Naive thymus-derived CD4-positive, alpha-beta T cell (primary cell): ENCODE measurements at regions not wholly inside any gene's neighbourhood (a gene's known extent, or its start where the extent isn't known, plus 50 kb on each side); places are given as distances from the start of the nearest gene placed in this dataset.
A peak's percentile ranks its signal among the peaks of the same experiment; 100 is the strongest.

ENCODE experiments used
- ATAC-seq: fragments of 150-1000 bp; cut with Tn5 transposase; 2 replicates; pipeline ENCODE4 v1.10.0; 2021; ENCODE audit warnings: mild to moderate bottlenecking, moderate library complexity
- CTCF ChIA-PET: fragments of 350-600 bp; sonication (Branson Sonifier 250); formaldehyde crosslinking; loops from one replicate; lab custom pipeline; 2021; ENCODE audit warnings: antibody characterized with exemption; lab: Charles Lee
- POLR2A ChIA-PET: fragments of 350-600 bp; sonication (Branson Sonifier 250); formaldehyde crosslinking; loops from one replicate; lab custom pipeline; 2021; ENCODE audit warnings: antibody characterized with exemption, inconsistent platforms; lab: Charles Lee
- DNase-seq, 9 donors: peaks; one replicate each; pipeline versions ENCODE4 v3.0.0 to v3.0.0-alpha.2; 2020 to 2022; ENCODE audit warnings: mixed read lengths in 1 of 9
- H3K27ac ChIP-seq: one replicate; pipeline ENCODE4 v1.7.0; 2013; ENCODE audit warnings: mild to moderate bottlenecking, low read depth, low read length, moderate library complexity
- H3K27me3 ChIP-seq, 2 donors: one replicate each; pipeline ENCODE4 v1.7.0; 2013; ENCODE audit warnings: low read length in 2 of 2, mild to moderate bottlenecking in 2 of 2, moderate library complexity in 2 of 2; ENCODE audit not compliant: control insufficient read depth in 2 of 2, insufficient read depth in 2 of 2
- H3K36me3 ChIP-seq, 3 experiments: 1 replicate in 2 of 3; 2 replicates in 1 of 3; pipeline ENCODE4 v1.7.0; 2013; ENCODE audit warnings: low read length in 3 of 3, mild to moderate bottlenecking in 3 of 3, moderate library complexity in 1 of 3; ENCODE audit not compliant: insufficient read depth in 3 of 3, control insufficient read depth in 2 of 3
- H3K4me1 ChIP-seq, 2 donors: one replicate each; pipeline ENCODE4 v1.7.0; 2013; ENCODE audit warnings: low read length in 2 of 2, mild to moderate bottlenecking in 2 of 2, moderate library complexity in 1 of 2; ENCODE audit not compliant: control insufficient read depth in 2 of 2, insufficient read depth in 2 of 2
- H3K4me3 ChIP-seq: 2 replicates; pipeline ENCODE4 v1.7.0; 2013; ENCODE audit warnings: mild to moderate bottlenecking, low read length
- H3K9me3 ChIP-seq, 3 experiments: 1 replicate in 2 of 3; 2 replicates in 1 of 3; pipeline ENCODE4 v1.7.0; 2013; ENCODE audit warnings: low read length in 3 of 3; ENCODE audit not compliant: control insufficient read depth in 2 of 3
- H3K27ac Mint-ChIP-seq, 9 donors: one replicate each; pipeline ENCODE4 v1.8.0; 2020 to 2022; ENCODE audit warnings: mixed read lengths in 9 of 9, mild to moderate bottlenecking in 8 of 9, moderate library complexity in 5 of 9, inconsistent platforms in 2 of 9
- H3K27me3 Mint-ChIP-seq, 5 donors: one replicate each; pipeline ENCODE4 v1.8.0; 2021 to 2022; ENCODE audit warnings: mixed read lengths in 5 of 5, mild to moderate bottlenecking in 1 of 5
- H3K36me3 Mint-ChIP-seq, 5 donors: one replicate each; pipeline ENCODE4 v1.8.0; 2020 to 2022; ENCODE audit warnings: mixed read lengths in 5 of 5, mild to moderate bottlenecking in 3 of 5, inconsistent platforms in 1 of 5
- H3K4me1 Mint-ChIP-seq, 7 donors: one replicate each; pipeline ENCODE4 v1.8.0; 2020 to 2022; ENCODE audit warnings: mixed read lengths in 7 of 7, mild to moderate bottlenecking in 3 of 7, inconsistent platforms in 1 of 7
- H3K4me3 Mint-ChIP-seq, 10 donors: one replicate each; pipeline ENCODE4 v1.8.0; 2020 to 2022; ENCODE audit warnings: mild to moderate bottlenecking in 10 of 10, mixed read lengths in 10 of 10, moderate library complexity in 6 of 10, inconsistent platforms in 2 of 10
- H3K9me3 Mint-ChIP-seq, 11 donors: one replicate each; pipeline ENCODE4 v1.8.0; 2020 to 2022; ENCODE audit warnings: mixed read lengths in 11 of 11, mild to moderate bottlenecking in 4 of 11, inconsistent platforms in 1 of 11, moderate library complexity in 1 of 11
- intact Hi-C, 2 donors: fragments of 100-400 bp; cut with micrococcal nuclease; formaldehyde crosslinking; loops; one replicate each; pipeline ENCODE4 v1.15.1; 2023

DNA sequence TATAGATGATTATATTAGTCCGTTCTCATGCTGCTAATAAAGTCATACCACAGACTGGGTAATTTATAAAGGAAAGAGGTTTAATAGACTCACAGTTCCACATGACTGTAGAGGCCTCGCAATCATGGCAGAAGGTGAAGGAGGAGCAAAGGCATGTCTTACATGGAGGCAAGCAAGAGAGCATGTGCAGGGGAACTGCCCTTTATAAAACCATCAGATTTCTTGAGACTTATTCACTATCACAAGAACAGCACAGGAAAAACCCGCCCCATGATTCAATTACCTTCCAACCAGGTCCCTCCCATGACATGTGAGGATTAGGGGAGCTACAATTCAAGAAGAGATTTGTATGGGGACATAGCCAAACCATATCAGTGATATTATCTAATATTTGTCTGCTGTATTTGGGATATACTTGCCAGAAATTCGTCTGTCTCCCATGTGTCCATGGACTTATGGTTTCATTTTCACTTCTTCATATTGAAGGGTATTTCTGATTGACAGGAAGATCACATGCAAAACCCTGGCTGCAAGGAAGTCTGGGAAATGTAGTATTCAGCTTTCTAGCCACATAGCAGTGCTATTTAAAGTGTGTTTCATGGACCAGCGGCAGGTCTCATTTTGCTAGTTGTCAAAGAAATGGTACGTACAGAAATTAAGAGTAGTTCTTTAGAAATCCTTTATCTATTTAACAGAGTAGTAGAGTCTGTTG is 50.5 kb upstream of the PAK5 start:
- Histone ChIP-seq H3K4me1 (no peaks in the 10 kb centered on the region), H3K27me3 (no peaks in the 10 kb centered on the region), H3K9me3 (no peaks in the 10 kb centered on the region), H3K4me3 (no peak overlapping the region), H3K27ac (no peak overlapping the region), H3K36me3 (no peaks in the 10 kb centered on the region)
- peaks cover 0 to 12% (median 9%) of the 10 kb centered on the region in 5 donors for H3K27me3 Mint-ChIP-seq
- peak overlapping the region in 1 of 10 donors; percentile 43 for H3K4me3 Mint-ChIP-seq
- ChIA-PET CTCF (no interaction called here), POLR2A (no interaction called here)
- H3K27ac Mint-ChIP-seq, result no peak overlapping the region
- peaks cover 0 to 5% (median 0%) of the 10 kb centered on the region in 5 donors for H3K36me3 Mint-ChIP-seq
- no peak for ATAC-seq
- intact Hi-C loops, result no loop called here
- H3K4me1 Mint-ChIP-seq, result peaks cover 0 to 2% (median 0%) of the 10 kb centered on the region in 7 donors
- H3K9me3 Mint-ChIP-seq, result peaks cover 0 to 22% (median 4%) of the 10 kb centered on the region in 11 donors
- DNase-seq, result no peak
